ENCODE measurements at regions not wholly inside any gene's neighbourhood (a gene's known extent, or its start where the extent isn't known, plus 50 kb on each side); places are given as distances from the start of the nearest gene placed in this dataset.

GRCh38 chr12:107339932-107340331, 246.6 kb upstream of the CRY1 start:
- Histone ChIP-seq H3K4me2 (ENCODE audit: insufficient read depth, low read length) (no peak overlapping the region), H3K4me1 (ENCODE audit: control insufficient read depth, extremely low read depth, insufficient read depth, low read length) (no peaks in the 10 kb centered on the region), H3K4me3 (replicated peaks in 1 of 3; ENCODE audit: insufficient read depth in 1 of 3, low read depth in 1 of 3, low read length in 3 of 3) (no peak overlapping the region), H3K9me1 (replicated peaks; ENCODE audit: control insufficient read depth, extremely low read depth, insufficient read depth, low read length) (no peaks in the 10 kb centered on the region), H3K27ac (ENCODE audit: insufficient read depth, low read depth, low read length) (no peak overlapping the region), H3K9me3 (replicated peaks; ENCODE audit: control insufficient read depth, insufficient read depth, low read length) (no peaks in the 10 kb centered on the region), H3K27me3 (ENCODE audit: control insufficient read depth in 2 of 2, insufficient read depth in 2 of 2, low read length in 2 of 2) (no peaks in the 10 kb centered on the region), H4K20me1 (replicated peaks; ENCODE audit: control insufficient read depth, extremely low read depth, insufficient read depth, low read length) (no peaks in the 10 kb centered on the region), H3K9ac (replicated peaks; ENCODE audit: extremely low read depth, insufficient read depth, low read length) (no peak overlapping the region), H2AFZ (ENCODE audit: low read depth, low read length) (no peak overlapping the region), H3K79me2 (ENCODE audit: control insufficient read depth, insufficient read depth, low read length) (no peaks in the 10 kb centered on the region), H3K36me3 (ENCODE audit: control insufficient read depth in 2 of 2, extremely low read depth in 1 of 2, insufficient read depth in 2 of 2, low read length in 2 of 2) (no peaks in the 10 kb centered on the region)
- TF ChIP-seq POLR2A (IDR thresholded peaks at IDR 0.05; ENCODE audit: low read depth, low read length) (no peak), POLR2AphosphoS5 (IDR thresholded peaks at IDR 0.05; ENCODE audit: insufficient read depth, low read depth, low read length) (no peak), EZH2 (IDR thresholded peaks at IDR 0.05; ENCODE audit: borderline replicate concordance, low read depth, low read length, severe bottlenecking) (no peak)
- FAIRE-seq (no peak), DNase-seq (ENCODE audit: low read depth, low spot score) (no peak)
- no TSS peak for BruUV-seq (replicated peaks)
- CTCF ChIA-PET: no interaction called here
- intact Hi-C loops (cut with micrococcal nuclease) (no loop called here), dilution Hi-C loops (cut with MboI; ENCODE audit: extremely low pct_ligation_motif_present, low sequenced_read_pairs) (no loop called here)
- POLR2A ChIA-PET: no interaction called here

GRCh38 chr12:107340898-107341297, 247.5 kb upstream of the CRY1 start:
- H3K4me1 ChIP-seq (ENCODE audit: control insufficient read depth, extremely low read depth, insufficient read depth, low read length): no peaks in the 10 kb centered on the region
- no peak for FAIRE-seq
- no peak for TF ChIP-seq FOS (IDR thresholded peaks at IDR 0.05; ENCODE audit: borderline replicate concordance, insufficient read depth, low read length)
- no peak for TF ChIP-seq POLR2A (IDR thresholded peaks at IDR 0.05; ENCODE audit: low read depth, low read length)
- no peak for TF ChIP-seq MYC (IDR thresholded peaks at IDR 0.05; ENCODE audit: low read depth, low read length)
- no peak for TF ChIP-seq CTCF (IDR thresholded peaks at IDR 0.05; ENCODE audit: extremely low read depth in 1 of 2, insufficient read depth in 1 of 2, low read depth in 1 of 2, low read length in 2 of 2)
- TF ChIP-seq GATA2 (IDR thresholded peaks at IDR 0.05; ENCODE audit: insufficient read depth, insufficient read length, low read depth, low read length): no peak
- no peak for TF ChIP-seq POLR2AphosphoS5 (IDR thresholded peaks at IDR 0.05; ENCODE audit: insufficient read depth, low read depth, low read length)
- no peak for TF ChIP-seq EZH2 (IDR thresholded peaks at IDR 0.05; ENCODE audit: borderline replicate concordance, low read depth, low read length, severe bottlenecking)
- TF ChIP-seq JUN (IDR thresholded peaks at IDR 0.05; ENCODE audit: borderline replicate concordance, insufficient read depth, insufficient read length, low read depth): no peak
- TF ChIP-seq MAX (IDR thresholded peaks at IDR 0.05; ENCODE audit: insufficient read depth, insufficient read length): no peak
- H3K36me3 ChIP-seq (ENCODE audit: control insufficient read depth in 2 of 2, extremely low read depth in 1 of 2, insufficient read depth in 2 of 2, low read length in 2 of 2): no peaks in the 10 kb centered on the region
- no peaks in the 10 kb centered on the region for H3K9me3 ChIP-seq (replicated peaks; ENCODE audit: control insufficient read depth, insufficient read depth, low read length)
- H3K27ac ChIP-seq (ENCODE audit: insufficient read depth, low read depth, low read length): no peak overlapping the region
- dilution Hi-C loops (cut with MboI; ENCODE audit: extremely low pct_ligation_motif_present, low sequenced_read_pairs): no loop called here
- POLR2A ChIA-PET: no interaction called here
- H3K27me3 ChIP-seq (ENCODE audit: control insufficient read depth in 2 of 2, insufficient read depth in 2 of 2, low read length in 2 of 2): no peaks in the 10 kb centered on the region
- H3K79me2 ChIP-seq (ENCODE audit: control insufficient read depth, insufficient read depth, low read length): no peaks in the 10 kb centered on the region
- H3K4me2 ChIP-seq (ENCODE audit: insufficient read depth, low read length): no peak overlapping the region
- CTCF ChIA-PET: no interaction called here
- intact Hi-C loops (cut with micrococcal nuclease): no loop called here
- no peak overlapping the region for H3K4me3 ChIP-seq (replicated peaks in 1 of 3; ENCODE audit: insufficient read depth in 1 of 3, low read depth in 1 of 3, low read length in 3 of 3)
- DNase-seq (ENCODE audit: low read depth, low spot score): no peak
- no peak overlapping the region for H3K9ac ChIP-seq (replicated peaks; ENCODE audit: extremely low read depth, insufficient read depth, low read length)
- no TSS peak for BruUV-seq (replicated peaks)
- no peaks in the 10 kb centered on the region for H4K20me1 ChIP-seq (replicated peaks; ENCODE audit: control insufficient read depth, extremely low read depth, insufficient read depth, low read length)
- no peak overlapping the region for H2AFZ ChIP-seq (ENCODE audit: low read depth, low read length)
- H3K9me1 ChIP-seq (replicated peaks; ENCODE audit: control insufficient read depth, extremely low read depth, insufficient read depth, low read length): no peaks in the 10 kb centered on the region
